CD4-positive, alpha-beta T cell (primary cell): ENCODE measurements at regions not wholly inside any gene's neighbourhood (a gene's known extent, or its start where the extent isn't known, plus 50 kb on each side); places are given as distances from the start of the nearest gene placed in this dataset.

Experiments used
- ATAC-seq: fragments of 200-7000 bp; cut with Tn5 transposase; one replicate; pipeline ENCODE4 v1.10.0; 2022; ENCODE audit warnings: mild to moderate bottlenecking; ENCODE audit not compliant: poor library complexity
- CTCF ChIA-PET: fragments of 350-600 bp; sonication (Branson Sonifier 250); formaldehyde crosslinking; loops from one replicate; lab custom pipeline; 2021; ENCODE audit warnings: antibody characterized with exemption, inconsistent platforms; lab: Charles Lee
- POLR2A ChIA-PET: fragments of 350-600 bp; sonication (Branson Sonifier 250); formaldehyde crosslinking; loops from one replicate; lab custom pipeline; 2021; ENCODE audit warnings: antibody characterized with exemption, inconsistent platforms; lab: Charles Lee
- DNase-seq, 14 experiments: peaks; one replicate each; pipeline ENCODE4 v3.0.0-alpha.2; 2013 to 2020; ENCODE audit warnings: mixed read lengths in 2 of 14
- H3K27ac ChIP-seq, 2 donors: one replicate each; pipeline versions ENCODE4 v1.5.1 to v1.7.0; 2013; ENCODE audit warnings: low read length in 2 of 2, low read depth in 1 of 2, mild to moderate bottlenecking in 1 of 2
- H3K27me3 ChIP-seq, 2 experiments: 1 replicate in 1 of 2; 2 replicates in 1 of 2; pipeline versions ENCODE4 v1.6.1 to v1.7.0; 2013; ENCODE audit warnings: low read length in 2 of 2, control low read depth in 1 of 2, mild to moderate bottlenecking in 1 of 2, moderate library complexity in 1 of 2; ENCODE audit not compliant: insufficient read depth in 2 of 2, control insufficient read depth in 1 of 2
- H3K36me3 ChIP-seq: one replicate; pipeline ENCODE4 v1.6.1; 2013; ENCODE audit warnings: low read length, control low read depth; ENCODE audit not compliant: insufficient read depth
- H3K4me1 ChIP-seq: one replicate; pipeline ENCODE4 v1.6.1; 2013; ENCODE audit warnings: low read length, control low read depth; ENCODE audit not compliant: insufficient read depth
- H3K4me3 ChIP-seq: one replicate; pipeline ENCODE4 v1.5.1; 2013; ENCODE audit warnings: mild to moderate bottlenecking, low read length, moderate library complexity
- H3K9me3 ChIP-seq, 2 experiments: 1 replicate in 1 of 2; 2 replicates in 1 of 2; pipeline versions ENCODE4 v1.6.1 to v1.7.0; 2013; ENCODE audit warnings: low read length in 2 of 2, mild to moderate bottlenecking in 2 of 2, control low read depth in 1 of 2, moderate library complexity in 1 of 2; ENCODE audit not compliant: control insufficient read depth in 1 of 2, insufficient read depth in 1 of 2
- H3K27ac Mint-ChIP-seq: one replicate; pipeline ENCODE4 v1.8.0; 2020; ENCODE audit warnings: mixed read lengths
- H3K27me3 Mint-ChIP-seq: one replicate; pipeline ENCODE4 v1.8.0; 2021; ENCODE audit warnings: mixed read lengths
- H3K36me3 Mint-ChIP-seq: one replicate; pipeline ENCODE4 v1.8.0; 2021; ENCODE audit warnings: low read depth, mixed read lengths
- H3K4me1 Mint-ChIP-seq: one replicate; pipeline ENCODE4 v1.8.0; 2021; ENCODE audit warnings: low read depth, mixed read lengths
- H3K4me3 Mint-ChIP-seq: one replicate; pipeline ENCODE4 v1.8.0; 2020; ENCODE audit warnings: mild to moderate bottlenecking, mixed read lengths
- H3K9me3 Mint-ChIP-seq: one replicate; pipeline ENCODE4 v1.8.0; 2020; ENCODE audit warnings: mixed read lengths
- intact Hi-C, 2 experiments: fragments of 100-400 bp; cut with DNase I in 1 of 2; cut with micrococcal nuclease in 1 of 2; formaldehyde crosslinking; loops; one replicate each; pipeline versions ENCODE4 v1.15.1 to v1.9.0; 2023 to 2025; cut with DNase I, micrococcal nuclease
- TF ChIP-seq, protein P1 (sequence below): fragments of 200-600 bp; IDR thresholded peaks from one replicate; pipeline ENCODE4 v1.8.0; 2022; ENCODE audit warnings: antibody characterized with exemption, mild to moderate bottlenecking

DNA sequence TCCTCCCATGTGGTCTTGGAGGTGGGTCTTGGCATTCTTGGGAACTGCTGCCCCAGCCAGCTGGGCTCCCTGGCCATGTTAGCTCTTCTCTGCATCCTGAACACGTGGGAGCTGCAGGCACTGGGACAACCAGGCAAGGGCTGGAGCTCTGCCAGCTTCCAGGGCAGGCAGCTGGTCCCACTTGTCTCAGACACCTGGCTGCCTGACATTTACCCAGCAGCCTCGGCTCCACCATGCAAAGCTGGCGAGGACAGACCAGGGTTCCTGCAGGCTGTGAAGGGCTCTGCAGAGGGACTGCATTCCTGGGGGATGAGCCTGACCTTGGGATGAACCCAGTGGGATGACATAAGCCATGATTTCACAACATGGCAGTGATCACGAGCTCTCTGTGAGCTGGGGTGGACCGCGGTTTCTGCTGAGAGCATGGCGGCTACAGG lies 99.0 kb upstream of the TSHZ3 start:
- no peak overlapping the region for H3K27ac Mint-ChIP-seq
- CTCF ChIA-PET, result no interaction called here
- no peak overlapping the region for H3K4me3 ChIP-seq

DNA sequence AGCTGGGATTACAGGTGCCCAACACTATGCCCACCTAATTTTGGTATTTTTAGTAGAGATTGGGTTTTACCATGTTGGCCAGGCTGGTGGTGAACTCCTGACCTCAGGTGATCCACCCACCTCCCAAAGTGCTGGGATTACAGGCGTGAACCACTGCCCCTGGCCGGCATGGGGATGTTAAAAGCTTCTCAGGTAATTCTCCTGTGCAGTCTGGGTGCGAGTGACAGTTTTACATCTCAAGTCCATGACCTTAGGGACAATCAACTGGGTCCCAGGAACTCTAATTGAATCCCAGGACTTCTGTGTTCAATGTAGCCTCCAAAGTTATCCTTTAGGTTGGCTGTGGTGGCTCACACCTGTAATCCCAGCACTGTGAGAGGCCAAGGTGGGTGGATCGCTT lies 100.1 kb upstream of the TSHZ3 start:
- Mint-ChIP-seq H3K9me3 (no peaks in the 10 kb centered on the region), H3K4me1 (no peaks in the 10 kb centered on the region), H3K27ac (no peak overlapping the region), H3K4me3 (no peak overlapping the region), H3K36me3 (no peaks in the 10 kb centered on the region), H3K27me3 (peaks cover 28% of the 10 kb centered on the region)
- Histone ChIP-seq H3K27ac (no peak overlapping the region), H3K4me3 (no peak overlapping the region), H3K36me3 (no peaks in the 10 kb centered on the region), H3K9me3 (peaks cover 8 to 11% of the 10 kb centered on the region in 2 experiments), H3K4me1 (no peaks in the 10 kb centered on the region), H3K27me3 (peaks cover 2 to 5% of the 10 kb centered on the region in 2 experiments)
- CTCF ChIA-PET, result no interaction called here
- intact Hi-C loops, result no loop called here
- TF ChIP-seq, protein P1, sequence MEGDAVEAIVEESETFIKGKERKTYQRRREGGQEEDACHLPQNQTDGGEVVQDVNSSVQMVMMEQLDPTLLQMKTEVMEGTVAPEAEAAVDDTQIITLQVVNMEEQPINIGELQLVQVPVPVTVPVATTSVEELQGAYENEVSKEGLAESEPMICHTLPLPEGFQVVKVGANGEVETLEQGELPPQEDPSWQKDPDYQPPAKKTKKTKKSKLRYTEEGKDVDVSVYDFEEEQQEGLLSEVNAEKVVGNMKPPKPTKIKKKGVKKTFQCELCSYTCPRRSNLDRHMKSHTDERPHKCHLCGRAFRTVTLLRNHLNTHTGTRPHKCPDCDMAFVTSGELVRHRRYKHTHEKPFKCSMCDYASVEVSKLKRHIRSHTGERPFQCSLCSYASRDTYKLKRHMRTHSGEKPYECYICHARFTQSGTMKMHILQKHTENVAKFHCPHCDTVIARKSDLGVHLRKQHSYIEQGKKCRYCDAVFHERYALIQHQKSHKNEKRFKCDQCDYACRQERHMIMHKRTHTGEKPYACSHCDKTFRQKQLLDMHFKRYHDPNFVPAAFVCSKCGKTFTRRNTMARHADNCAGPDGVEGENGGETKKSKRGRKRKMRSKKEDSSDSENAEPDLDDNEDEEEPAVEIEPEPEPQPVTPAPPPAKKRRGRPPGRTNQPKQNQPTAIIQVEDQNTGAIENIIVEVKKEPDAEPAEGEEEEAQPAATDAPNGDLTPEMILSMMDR, result no peak
- DNase-seq (no peak), ATAC-seq (no peak)
- POLR2A ChIA-PET, result no interaction called here

More for the DNA sequence above, 99.0 kb upstream of the TSHZ3 start:
- Histone ChIP-seq H3K27me3 (peaks cover 2 to 5% of the 10 kb centered on the region in 2 experiments), H3K4me1 (no peaks in the 10 kb centered on the region), H3K27ac (no peak overlapping the region), H3K36me3 (no peaks in the 10 kb centered on the region), H3K9me3 (peaks cover 8 to 11% of the 10 kb centered on the region in 2 experiments)
- ATAC-seq (no peak), DNase-seq (no peak)
- POLR2A ChIA-PET, result no interaction called here
- Mint-ChIP-seq H3K4me3 (no peak overlapping the region), H3K4me1 (no peaks in the 10 kb centered on the region), H3K27me3 (peaks cover 27% of the 10 kb centered on the region), H3K9me3 (no peaks in the 10 kb centered on the region), H3K36me3 (no peaks in the 10 kb centered on the region)
- intact Hi-C loops, result no loop called here
- TF ChIP-seq, protein P1, result no peak

DNA sequence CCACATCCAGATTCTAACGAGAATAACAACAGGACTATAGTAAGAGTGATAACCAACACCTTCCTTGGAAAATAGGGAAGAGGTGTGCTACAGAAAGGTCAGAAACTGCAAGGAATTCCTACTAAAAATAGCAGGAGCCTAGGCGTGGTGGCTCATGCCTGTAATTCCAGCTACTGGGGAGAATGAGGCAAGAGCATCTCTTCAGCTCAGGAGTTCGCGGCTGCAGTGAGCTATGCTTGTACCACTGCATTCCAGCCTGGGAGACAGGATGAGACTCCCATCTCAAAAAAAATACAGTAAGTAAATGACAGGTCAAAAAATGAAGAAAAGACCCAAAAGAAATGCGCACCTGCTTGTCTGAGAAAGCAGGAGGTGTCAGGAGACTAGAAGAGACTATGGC lies 101.5 kb upstream of the TSHZ3 start:
- Mint-ChIP-seq H3K27me3 (peaks cover 28% of the 10 kb centered on the region), H3K36me3 (no peaks in the 10 kb centered on the region), H3K27ac (no peak overlapping the region), H3K4me3 (no peak overlapping the region), H3K4me1 (no peaks in the 10 kb centered on the region), H3K9me3 (no peaks in the 10 kb centered on the region)
- TF ChIP-seq, protein P1, result no peak
- DNase-seq (no peak), ATAC-seq (no peak)
- POLR2A ChIA-PET, result no interaction called here
- H3K27me3 ChIP-seq, result peaks cover 2 to 5% of the 10 kb centered on the region in 2 experiments
- intact Hi-C loops, result no loop called here
- no peaks in the 10 kb centered on the region for H3K4me1 ChIP-seq
- H3K4me3 ChIP-seq, result no peak overlapping the region
- peaks cover 0 to 11% of the 10 kb centered on the region in 2 experiments for H3K9me3 ChIP-seq
- no peak overlapping the region for H3K27ac ChIP-seq
- no peaks in the 10 kb centered on the region for H3K36me3 ChIP-seq
- CTCF ChIA-PET, result no interaction called here
